ENCODE measurements at regions not wholly inside any gene's neighbourhood (a gene's known extent, or its start where the extent isn't known, plus 50 kb on each side); places are given as distances from the start of the nearest gene placed in this dataset.

DNA sequence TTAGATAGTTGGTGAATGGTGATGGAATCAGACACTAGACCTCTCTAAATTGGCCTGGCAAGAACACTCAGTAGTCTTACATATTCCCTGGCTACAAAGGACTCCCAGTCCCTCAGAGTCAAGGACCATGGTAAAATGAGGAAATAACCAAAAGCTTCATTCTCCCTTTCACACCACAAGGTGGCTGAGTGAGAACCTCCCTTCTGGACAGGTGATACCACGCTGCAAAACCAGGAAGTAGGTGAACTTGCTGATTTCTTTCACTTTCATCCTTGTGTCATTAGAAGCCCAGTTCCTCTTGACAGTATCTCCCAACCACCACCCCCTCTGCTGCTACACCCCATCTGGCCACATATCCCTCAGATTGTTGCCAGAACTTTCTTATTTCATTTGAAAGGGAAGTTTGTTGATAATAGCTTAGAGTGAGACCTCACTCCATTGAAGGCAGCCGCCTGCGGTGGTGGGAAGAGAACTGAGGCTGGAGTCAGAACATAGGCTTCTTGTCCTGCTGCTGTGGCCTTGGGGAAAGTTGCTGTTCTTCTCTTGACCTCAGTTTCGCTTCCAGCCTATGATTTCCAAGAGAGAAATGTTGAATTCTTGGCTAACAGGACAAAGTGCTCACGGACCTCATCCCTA lies 290.6 kb upstream of the CCL2 start:
- Histone ChIP-seq H3K36me3 (ENCODE audit: control insufficient read depth in 2 of 2, extremely low read depth in 1 of 2, insufficient read depth in 2 of 2, low read length in 2 of 2) (no peaks in the 10 kb centered on the region), H2AFZ (ENCODE audit: low read depth, low read length) (no peak overlapping the region), H3K4me3 (replicated peaks in 1 of 3; ENCODE audit: insufficient read depth in 1 of 3, low read depth in 1 of 3, low read length in 3 of 3) (no peak overlapping the region), H4K20me1 (replicated peaks; ENCODE audit: control insufficient read depth, extremely low read depth, insufficient read depth, low read length) (no peaks in the 10 kb centered on the region), H3K9me1 (replicated peaks; ENCODE audit: control insufficient read depth, extremely low read depth, insufficient read depth, low read length) (no peaks in the 10 kb centered on the region), H3K4me2 (ENCODE audit: insufficient read depth, low read length) (no peak overlapping the region), H3K9me3 (replicated peaks; ENCODE audit: control insufficient read depth, insufficient read depth, low read length) (no peaks in the 10 kb centered on the region), H3K4me1 (ENCODE audit: control insufficient read depth, extremely low read depth, insufficient read depth, low read length) (no peaks in the 10 kb centered on the region), H3K79me2 (ENCODE audit: control insufficient read depth, insufficient read depth, low read length) (no peaks in the 10 kb centered on the region), H3K27ac (ENCODE audit: insufficient read depth, low read depth, low read length) (no peak overlapping the region), H3K27me3 (ENCODE audit: control insufficient read depth in 2 of 2, insufficient read depth in 2 of 2, low read length in 2 of 2) (no peaks in the 10 kb centered on the region), H3K9ac (replicated peaks; ENCODE audit: extremely low read depth, insufficient read depth, low read length) (no peak overlapping the region)
- no peak for TF ChIP-seq EZH2 (IDR thresholded peaks at IDR 0.05; ENCODE audit: borderline replicate concordance, low read depth, low read length, severe bottlenecking)
- TF ChIP-seq GATA2 (IDR thresholded peaks at IDR 0.05; ENCODE audit: insufficient read depth, insufficient read length, low read depth, low read length) = no peak
- no peak for TF ChIP-seq FOS (IDR thresholded peaks at IDR 0.05; ENCODE audit: borderline replicate concordance, insufficient read depth, low read length)
- TF ChIP-seq JUN (IDR thresholded peaks at IDR 0.05; ENCODE audit: borderline replicate concordance, insufficient read depth, insufficient read length, low read depth) = no peak
- TF ChIP-seq POLR2A (IDR thresholded peaks at IDR 0.05; ENCODE audit: low read depth, low read length) = no peak
- no peak for TF ChIP-seq MYC (IDR thresholded peaks at IDR 0.05; ENCODE audit: low read depth, low read length)
- TF ChIP-seq, protein P1, sequence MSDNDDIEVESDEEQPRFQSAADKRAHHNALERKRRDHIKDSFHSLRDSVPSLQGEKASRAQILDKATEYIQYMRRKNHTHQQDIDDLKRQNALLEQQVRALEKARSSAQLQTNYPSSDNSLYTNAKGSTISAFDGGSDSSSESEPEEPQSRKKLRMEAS (IDR thresholded peaks at IDR 0.05; ENCODE audit: insufficient read depth, insufficient read length) = no peak
- no peak for TF ChIP-seq POLR2AphosphoS5 (IDR thresholded peaks at IDR 0.05; ENCODE audit: insufficient read depth, low read depth, low read length)
- TF ChIP-seq, protein P2, sequence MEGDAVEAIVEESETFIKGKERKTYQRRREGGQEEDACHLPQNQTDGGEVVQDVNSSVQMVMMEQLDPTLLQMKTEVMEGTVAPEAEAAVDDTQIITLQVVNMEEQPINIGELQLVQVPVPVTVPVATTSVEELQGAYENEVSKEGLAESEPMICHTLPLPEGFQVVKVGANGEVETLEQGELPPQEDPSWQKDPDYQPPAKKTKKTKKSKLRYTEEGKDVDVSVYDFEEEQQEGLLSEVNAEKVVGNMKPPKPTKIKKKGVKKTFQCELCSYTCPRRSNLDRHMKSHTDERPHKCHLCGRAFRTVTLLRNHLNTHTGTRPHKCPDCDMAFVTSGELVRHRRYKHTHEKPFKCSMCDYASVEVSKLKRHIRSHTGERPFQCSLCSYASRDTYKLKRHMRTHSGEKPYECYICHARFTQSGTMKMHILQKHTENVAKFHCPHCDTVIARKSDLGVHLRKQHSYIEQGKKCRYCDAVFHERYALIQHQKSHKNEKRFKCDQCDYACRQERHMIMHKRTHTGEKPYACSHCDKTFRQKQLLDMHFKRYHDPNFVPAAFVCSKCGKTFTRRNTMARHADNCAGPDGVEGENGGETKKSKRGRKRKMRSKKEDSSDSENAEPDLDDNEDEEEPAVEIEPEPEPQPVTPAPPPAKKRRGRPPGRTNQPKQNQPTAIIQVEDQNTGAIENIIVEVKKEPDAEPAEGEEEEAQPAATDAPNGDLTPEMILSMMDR (IDR thresholded peaks at IDR 0.05; ENCODE audit: extremely low read depth in 1 of 2, insufficient read depth in 1 of 2, low read depth in 1 of 2, low read length in 2 of 2) = no peak
- DNase-seq (ENCODE audit: low read depth, low spot score) = no peak
- intact Hi-C loops (cut with micrococcal nuclease) = no loop called here
- no peak for FAIRE-seq
- ChIA-PET POLR2A (no interaction called here), CTCF (no interaction called here)
- dilution Hi-C loops (cut with MboI; ENCODE audit: extremely low pct_ligation_motif_present, low sequenced_read_pairs) = no loop called here
- BruUV-seq (replicated peaks) = no TSS peak

Measured in endothelial cell of umbilical vein (primary cell).